ENCODE measurements at regions not wholly inside any gene's neighbourhood (a gene's known extent, or its start where the extent isn't known, plus 50 kb on each side); places are given as distances from the start of the nearest gene placed in this dataset.
"Not testable (repeated sequence)": the region's sequence is repeated elsewhere in the genome, so short reads cannot be mapped to it uniquely, and the experiment has no call there.

GRCh38 chr16:16607401-16608082, 228.6 kb downstream of the NPIPA7 start:
- not testable (repeated sequence) for TF ChIP-seq CTCF, POLR2AphosphoS5 (IDR thresholded peaks at IDR 0.05)
